T follicular helper cell (primary cell): ENCODE measurements at regions not wholly inside any gene's neighbourhood (a gene's known extent, or its start where the extent isn't known, plus 50 kb on each side); places are given as distances from the start of the nearest gene placed in this dataset.
"Not testable (repeated sequence)": the region's sequence is repeated elsewhere in the genome, so short reads cannot be mapped to it uniquely, and the experiment has no call there.

Experiments used
- DNase-seq: peaks from one replicate; pipeline ENCODE4 v3.0.0-alpha.2; 2020; ENCODE audit warnings: low read depth

- DNase-seq = not testable (repeated sequence)
These were observed 85.6 kb downstream of the OR2B2 start for GRCh38 chr6:27826612-27826985.

- not testable (repeated sequence) for DNase-seq
These were observed 86.2 kb downstream of the OR2B2 start for GRCh38 chr6:27825848-27826611.

- DNase-seq = no peak
These were observed 87.0 kb downstream of the OR2B2 start for GRCh38 chr6:27825025-27825793.

- DNase-seq = peak; percentile 30
These were observed 87.8 kb downstream of the OR2B2 start for GRCh38 chr6:27824211-27825024.

GRCh38 chr6:27823714-27824210 is 88.4 kb downstream of the OR2B2 start:
- DNase-seq = peak; percentile 50

DNA sequence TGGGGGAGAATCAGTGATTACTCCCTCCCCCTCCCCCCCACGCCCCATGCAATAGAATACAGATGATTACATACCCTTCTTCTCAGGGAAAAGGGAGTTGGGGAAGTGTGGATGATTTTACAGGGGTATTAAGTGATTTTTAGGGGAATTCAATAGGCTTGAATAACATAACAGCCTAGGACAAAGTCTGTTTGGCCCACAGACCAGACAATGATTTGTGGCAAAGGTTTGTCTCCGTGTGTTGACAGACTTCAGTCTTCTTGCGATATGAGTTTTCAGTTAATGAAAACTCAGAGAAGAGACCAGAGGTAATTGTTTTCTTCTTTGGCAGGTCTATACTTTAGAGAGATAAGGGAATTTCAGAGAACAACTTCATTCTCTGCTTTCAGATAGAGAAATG is 95.3 kb downstream of the OR2B2 start:
- DNase-seq = no peak

DNA sequence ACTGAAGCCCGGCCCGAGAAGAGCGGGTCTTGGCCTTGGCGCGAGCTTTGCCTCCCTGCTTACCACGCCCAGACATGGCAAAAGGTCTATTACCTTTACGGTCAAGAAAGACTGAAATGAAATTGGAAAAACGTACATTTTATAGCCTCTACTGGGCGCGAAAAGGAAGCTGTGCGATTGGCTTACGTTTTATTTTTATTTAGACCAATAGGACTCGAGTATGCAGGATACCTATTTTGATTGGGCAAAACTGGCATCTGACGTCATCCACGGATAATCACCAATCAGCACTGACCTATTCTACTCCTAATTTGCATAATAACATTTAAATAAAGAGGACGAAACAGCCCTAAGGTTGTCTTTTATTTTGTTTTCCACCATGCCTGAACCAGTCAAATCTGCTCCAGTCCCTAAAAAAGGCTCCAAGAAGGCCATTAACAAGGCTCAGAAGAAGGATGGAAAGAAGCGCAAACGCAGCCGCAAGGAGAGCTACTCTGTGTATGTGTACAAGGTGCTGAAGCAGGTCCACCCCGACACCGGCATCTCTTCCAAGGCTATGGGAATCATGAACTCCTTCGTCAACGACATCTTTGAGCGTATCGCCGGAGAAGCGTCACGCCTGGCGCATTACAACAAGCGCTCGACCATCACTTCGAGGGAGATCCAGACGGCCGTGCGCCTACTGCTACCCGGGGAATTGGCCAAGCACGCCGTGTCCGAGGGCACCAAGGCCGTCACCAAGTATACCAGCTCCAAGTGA is 97.4 kb downstream of the OR2B2 start:
- DNase-seq = peak; percentile 71

- DNase-seq = not testable (repeated sequence)
These were observed 97.9 kb downstream of the OR2B2 start for GRCh38 chr6:27814415-27814664.

GRCh38 chr6:27812805-27813492 is 99.2 kb downstream of the OR2B2 start:
- no peak for DNase-seq

- no peak for DNase-seq
These were observed 100.0 kb downstream of the OR2B2 start for GRCh38 chr6:27812078-27812804.

GRCh38 chr6:27811451-27811772 is 100.8 kb downstream of the OR2B2 start:
- no peak for DNase-seq

DNA sequence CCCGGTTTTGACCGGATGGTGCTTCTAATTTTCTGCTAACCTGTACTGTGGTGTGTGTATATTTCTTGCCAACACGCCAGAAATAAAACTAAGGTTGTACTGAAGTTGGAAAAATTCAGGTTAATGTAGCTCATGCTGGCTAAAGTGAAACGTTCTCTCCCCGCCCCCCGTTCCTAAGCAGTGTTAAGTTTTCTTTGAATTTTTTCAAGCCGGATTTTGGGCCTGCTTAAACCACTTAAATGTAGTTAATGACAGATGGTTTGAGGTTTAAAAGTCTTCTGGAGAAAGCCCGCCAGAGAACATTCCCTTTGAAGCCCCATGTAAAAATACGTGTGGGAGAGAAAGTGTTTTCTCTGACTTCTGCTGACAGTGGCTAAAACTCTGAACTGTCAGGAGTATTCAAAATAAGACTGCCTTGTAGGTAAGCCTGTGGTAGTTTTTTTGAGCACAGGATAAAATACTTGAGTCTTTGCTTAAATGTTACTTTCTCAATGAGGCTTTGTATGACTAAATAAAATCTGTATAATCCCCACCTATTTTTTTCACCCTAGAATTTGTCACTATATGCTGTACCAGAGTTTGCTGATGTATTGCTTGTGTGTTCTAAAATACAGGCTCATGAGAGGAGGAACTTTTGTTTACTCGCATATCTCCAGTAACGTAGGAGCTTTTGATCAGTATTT is 101.3 kb downstream of the OR2B2 start:
- DNase-seq = no peak

DNA sequence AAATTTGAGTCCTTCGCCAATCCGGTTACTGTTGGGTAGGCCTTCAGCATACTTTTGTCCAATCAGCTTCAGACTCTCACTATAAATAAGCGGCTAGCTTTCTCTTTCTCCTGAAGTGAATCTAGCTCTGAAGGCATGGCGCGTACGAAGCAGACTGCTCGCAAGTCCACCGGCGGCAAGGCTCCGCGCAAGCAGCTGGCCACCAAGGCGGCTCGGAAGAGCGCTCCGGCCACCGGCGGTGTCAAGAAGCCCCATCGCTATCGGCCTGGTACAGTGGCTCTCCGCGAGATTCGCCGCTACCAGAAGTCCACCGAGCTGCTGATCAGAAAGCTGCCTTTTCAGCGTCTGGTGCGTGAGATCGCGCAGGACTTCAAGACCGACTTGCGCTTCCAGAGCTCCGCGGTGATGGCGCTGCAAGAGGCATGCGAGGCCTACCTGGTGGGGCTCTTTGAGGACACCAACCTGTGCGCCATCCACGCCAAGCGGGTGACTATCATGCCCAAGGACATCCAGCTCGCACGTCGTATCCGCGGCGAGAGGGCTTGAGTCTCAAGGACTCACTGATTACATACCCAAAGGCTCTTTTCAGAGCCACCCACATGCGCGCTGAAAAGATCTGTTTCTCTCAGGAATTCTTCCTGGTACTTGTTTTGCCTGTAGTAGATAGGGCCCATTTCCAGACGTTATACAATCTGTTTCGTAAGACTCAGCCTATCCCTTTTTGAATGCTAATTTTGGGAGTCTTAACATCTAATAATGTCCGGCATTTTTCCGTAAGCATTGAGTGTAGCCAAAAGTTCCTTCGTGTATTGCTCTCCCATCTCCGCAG is 102.0 kb downstream of the OR2B2 start:
- peak; percentile 71 for DNase-seq

GRCh38 chr6:27809067-27809938 is 102.9 kb downstream of the OR2B2 start:
- DNase-seq = no peak

DNA sequence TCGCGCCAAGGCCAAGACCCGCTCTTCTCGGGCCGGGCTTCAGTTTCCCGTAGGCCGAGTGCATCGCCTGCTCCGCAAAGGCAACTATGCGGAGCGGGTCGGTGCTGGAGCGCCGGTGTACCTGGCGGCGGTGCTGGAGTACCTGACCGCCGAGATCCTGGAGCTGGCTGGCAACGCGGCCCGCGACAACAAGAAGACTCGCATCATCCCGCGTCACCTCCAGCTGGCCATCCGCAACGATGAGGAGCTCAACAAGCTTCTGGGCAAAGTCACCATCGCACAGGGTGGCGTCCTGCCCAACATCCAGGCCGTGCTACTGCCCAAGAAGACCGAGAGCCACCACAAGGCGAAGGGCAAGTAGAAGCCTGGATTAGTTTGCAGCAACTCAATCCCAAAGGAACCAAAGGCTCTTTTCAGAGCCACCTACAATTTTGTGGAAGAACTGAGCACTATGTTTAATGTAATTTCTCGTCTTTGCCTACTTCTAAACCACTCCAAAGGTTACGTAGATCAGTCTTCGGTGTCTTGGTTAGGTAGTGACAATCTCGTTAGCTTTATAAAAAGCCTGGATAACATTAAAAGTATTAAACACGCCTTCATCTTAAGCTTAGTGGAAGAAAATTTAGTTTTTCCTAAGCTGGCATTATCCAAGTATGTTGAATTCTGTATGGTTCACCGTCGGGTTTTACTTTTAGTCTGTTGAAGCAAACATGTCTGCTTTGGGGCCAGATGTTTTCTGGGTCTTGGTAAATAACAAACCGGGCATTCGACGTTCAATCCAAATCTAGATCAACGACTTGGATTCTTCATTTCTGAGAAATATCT is 103.7 kb downstream of the OR2B2 start:
- DNase-seq = not testable (repeated sequence)

DNA sequence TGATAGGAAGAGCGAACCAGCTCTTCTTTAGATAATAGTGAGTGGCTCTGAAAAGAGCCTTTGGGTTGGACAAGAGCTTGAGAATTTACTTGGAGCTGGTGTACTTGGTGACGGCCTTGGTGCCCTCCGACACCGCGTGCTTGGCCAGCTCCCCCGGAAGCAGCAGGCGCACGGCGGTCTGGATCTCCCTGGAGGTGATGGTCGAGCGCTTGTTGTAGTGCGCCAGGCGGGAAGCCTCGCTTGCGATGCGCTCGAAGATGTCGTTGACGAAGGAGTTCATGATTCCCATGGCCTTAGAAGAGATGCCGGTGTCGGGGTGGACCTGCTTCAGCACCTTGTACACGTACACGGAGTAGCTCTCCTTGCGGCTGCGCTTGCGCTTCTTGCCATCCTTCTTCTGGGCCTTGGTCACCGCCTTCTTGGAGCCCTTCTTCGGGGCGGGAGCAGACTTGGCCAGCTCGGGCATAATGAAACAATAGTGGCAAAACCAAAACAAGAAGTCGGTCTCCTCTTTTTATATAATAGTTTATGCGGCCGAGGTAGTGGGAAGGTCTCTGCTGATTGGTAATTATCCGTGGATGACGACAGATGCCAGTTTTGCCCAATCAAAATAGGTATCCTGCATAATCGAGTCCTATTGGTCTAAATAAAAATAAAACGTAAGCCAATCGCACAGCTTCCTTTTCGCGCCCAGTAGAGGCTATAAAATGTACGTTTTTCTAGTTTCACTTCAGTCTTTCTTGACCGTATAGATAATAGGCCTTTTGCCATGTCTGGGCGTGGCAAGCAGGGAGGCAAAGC is 104.6 kb downstream of the OR2B2 start:
- peak; percentile 62 for DNase-seq
